ENCODE measurements at regions not wholly inside any gene's neighbourhood (a gene's known extent, or its start where the extent isn't known, plus 50 kb on each side); places are given as distances from the start of the nearest gene placed in this dataset.
"Not testable (repeated sequence)": the region's sequence is repeated elsewhere in the genome, so short reads cannot be mapped to it uniquely, and the experiment has no call there.

DNA sequence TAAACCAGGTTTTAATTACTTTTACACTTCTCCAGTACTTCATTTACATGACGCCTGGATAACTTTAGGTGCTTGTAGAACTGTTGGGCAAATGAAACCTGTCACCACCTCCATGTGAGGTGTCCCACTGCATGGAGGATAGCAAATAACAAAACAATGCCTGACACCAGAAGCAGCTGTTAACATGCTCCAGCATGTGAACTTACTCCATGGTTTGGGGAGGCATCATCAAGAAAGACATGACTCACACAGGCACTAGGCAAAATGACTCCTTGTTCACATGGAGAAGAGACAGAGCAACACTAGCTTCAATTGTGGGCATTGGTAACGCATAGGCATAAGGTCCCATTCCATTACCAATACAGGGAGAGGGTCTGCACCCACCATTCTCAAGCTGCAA is 198.1 kb upstream of the F9 start:
- H3K4me1 ChIP-seq, result no peaks in the 10 kb centered on the region
- no peak for DNase-seq (ENCODE audit: low spot score in 2 of 2)
- H3K4me3 ChIP-seq, result no peak overlapping the region
- H3K27me3 ChIP-seq, result no peaks in the 10 kb centered on the region
- WGBS, result 82% methylated on average over 2 of the region's 2 CpGs
- no peak overlapping the region for H3K27ac ChIP-seq
- TF ChIP-seq POLR2A (IDR thresholded peaks at IDR 0.05), result no peak
- TF ChIP-seq, protein P1, sequence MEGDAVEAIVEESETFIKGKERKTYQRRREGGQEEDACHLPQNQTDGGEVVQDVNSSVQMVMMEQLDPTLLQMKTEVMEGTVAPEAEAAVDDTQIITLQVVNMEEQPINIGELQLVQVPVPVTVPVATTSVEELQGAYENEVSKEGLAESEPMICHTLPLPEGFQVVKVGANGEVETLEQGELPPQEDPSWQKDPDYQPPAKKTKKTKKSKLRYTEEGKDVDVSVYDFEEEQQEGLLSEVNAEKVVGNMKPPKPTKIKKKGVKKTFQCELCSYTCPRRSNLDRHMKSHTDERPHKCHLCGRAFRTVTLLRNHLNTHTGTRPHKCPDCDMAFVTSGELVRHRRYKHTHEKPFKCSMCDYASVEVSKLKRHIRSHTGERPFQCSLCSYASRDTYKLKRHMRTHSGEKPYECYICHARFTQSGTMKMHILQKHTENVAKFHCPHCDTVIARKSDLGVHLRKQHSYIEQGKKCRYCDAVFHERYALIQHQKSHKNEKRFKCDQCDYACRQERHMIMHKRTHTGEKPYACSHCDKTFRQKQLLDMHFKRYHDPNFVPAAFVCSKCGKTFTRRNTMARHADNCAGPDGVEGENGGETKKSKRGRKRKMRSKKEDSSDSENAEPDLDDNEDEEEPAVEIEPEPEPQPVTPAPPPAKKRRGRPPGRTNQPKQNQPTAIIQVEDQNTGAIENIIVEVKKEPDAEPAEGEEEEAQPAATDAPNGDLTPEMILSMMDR (IDR thresholded peaks at IDR 0.05), result no peak
- TF ChIP-seq EP300 (IDR thresholded peaks at IDR 0.05), result no peak
- no peak for TF ChIP-seq POLR2AphosphoS5 (IDR thresholded peaks at IDR 0.05)
- H3K9me3 ChIP-seq, result no peaks in the 10 kb centered on the region
- H3K36me3 ChIP-seq, result no peaks in the 10 kb centered on the region

- Histone ChIP-seq H3K4me3 (no peak overlapping the region), H3K9me3 (no peaks in the 10 kb centered on the region), H3K27ac (no peak overlapping the region), H3K36me3 (no peaks in the 10 kb centered on the region), H3K27me3 (no peaks in the 10 kb centered on the region), H3K4me1 (no peaks in the 10 kb centered on the region)
- DNase-seq (ENCODE audit: low spot score in 2 of 2), result no peak
- TF ChIP-seq, protein P1 (IDR thresholded peaks at IDR 0.05), result no peak
- TF ChIP-seq EP300 (IDR thresholded peaks at IDR 0.05) (no peak), POLR2AphosphoS5 (IDR thresholded peaks at IDR 0.05) (no peak), POLR2A (IDR thresholded peaks at IDR 0.05) (no peak)
Observed at GRCh38 chrX:139327355-139327754, 203.2 kb upstream of the F9 start.

DNA sequence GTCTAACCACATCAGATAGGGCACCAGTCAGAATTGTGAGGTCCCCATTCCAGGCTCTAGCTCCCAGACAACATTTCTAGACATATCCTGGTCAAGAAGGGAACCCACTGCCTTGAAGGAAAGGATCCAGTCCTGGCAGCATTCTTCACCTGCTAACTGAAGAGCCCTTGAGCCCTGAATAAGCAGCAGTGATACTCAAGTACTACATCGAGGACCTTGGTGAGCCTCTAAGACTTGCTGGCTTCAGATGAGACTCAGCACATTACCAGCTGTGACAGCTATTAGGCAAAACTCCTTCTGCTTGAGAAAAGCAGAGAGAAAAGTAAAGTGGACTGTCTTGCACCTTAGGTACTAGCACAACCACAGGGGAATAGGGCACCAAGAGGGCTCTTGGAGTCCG is 205.8 kb upstream of the F9 start:
- WGBS, result 79% methylated on average over 2 of the region's 2 CpGs
- Histone ChIP-seq H3K36me3 (no peaks in the 10 kb centered on the region), H3K27ac (no peak overlapping the region), H3K4me1 (no peaks in the 10 kb centered on the region), H3K4me3 (no peak overlapping the region), H3K9me3 (no peaks in the 10 kb centered on the region), H3K27me3 (no peaks in the 10 kb centered on the region)
- TF ChIP-seq EP300 (IDR thresholded peaks at IDR 0.05) (no peak), POLR2AphosphoS5 (IDR thresholded peaks at IDR 0.05) (no peak), POLR2A (IDR thresholded peaks at IDR 0.05) (no peak)
- TF ChIP-seq, protein P1 (IDR thresholded peaks at IDR 0.05), result no peak
- no peak for DNase-seq (ENCODE audit: low spot score in 2 of 2)

- H3K27me3 ChIP-seq; H3K27ac ChIP-seq; H3K4me1 ChIP-seq; DNase-seq (ENCODE audit: low spot score in 2 of 2); H3K9me3 ChIP-seq; H3K4me3 ChIP-seq; H3K36me3 ChIP-seq: not testable (repeated sequence)
- 89% methylated on average over 30 of the region's 38 CpGs for WGBS
Observed at GRCh38 chrX:139320661-139321354, 209.7 kb upstream of the F9 start.

GRCh38 chrX:139306675-139307074 is 223.9 kb upstream of the F9 start:
- H3K9me3 ChIP-seq; H3K36me3 ChIP-seq; H3K4me3 ChIP-seq; H3K27me3 ChIP-seq; DNase-seq (ENCODE audit: low spot score in 2 of 2); H3K27ac ChIP-seq; H3K4me1 ChIP-seq: not testable (repeated sequence)

DNA sequence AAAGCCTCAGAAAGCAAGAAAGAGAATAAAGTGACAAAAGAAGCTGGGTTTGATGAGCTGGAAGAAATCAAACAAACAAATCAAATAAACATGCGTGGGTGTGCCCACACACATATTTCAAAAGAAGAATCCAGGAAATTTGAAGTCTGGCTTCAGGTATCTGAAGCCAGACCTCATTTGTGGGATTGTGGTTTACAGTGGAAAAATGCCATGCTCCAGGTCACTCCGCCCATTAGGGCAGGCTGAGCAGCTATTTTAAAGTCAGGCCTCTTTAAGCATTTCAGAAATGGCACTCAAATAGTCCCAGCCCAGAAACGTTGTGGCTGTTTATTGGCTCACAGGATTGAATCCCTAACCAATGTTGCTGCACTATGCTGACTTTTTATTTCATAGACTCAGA is 226.1 kb upstream of the F9 start:
- no peak overlapping the region for H3K27ac ChIP-seq
- H3K9me3 ChIP-seq, result no peaks in the 10 kb centered on the region
- no peaks in the 10 kb centered on the region for H3K36me3 ChIP-seq
- no peak overlapping the region for H3K4me3 ChIP-seq
- no peak for DNase-seq (ENCODE audit: low spot score in 2 of 2)
- TF ChIP-seq EP300 (IDR thresholded peaks at IDR 0.05) (no peak), POLR2A (IDR thresholded peaks at IDR 0.05) (no peak), POLR2AphosphoS5 (IDR thresholded peaks at IDR 0.05) (no peak)
- TF ChIP-seq, protein P1 (IDR thresholded peaks at IDR 0.05), result no peak
- H3K4me1 ChIP-seq, result no peaks in the 10 kb centered on the region
- H3K27me3 ChIP-seq, result no peaks in the 10 kb centered on the region
- WGBS, result 40% methylated on average over 3 of the region's 3 CpGs
